H1 (cell line): ENCODE measurements at regions not wholly inside any gene's neighbourhood (a gene's known extent, or its start where the extent isn't known, plus 50 kb on each side); places are given as distances from the start of the nearest gene placed in this dataset.

Experiments
- TEAD4 ChIP-seq: IDR thresholded peaks from 2 replicates; pipeline ENCODE4 v1.6.1; 2012; ENCODE audit warnings: low read depth, low read length, inconsistent platforms, mixed read lengths

DNA sequence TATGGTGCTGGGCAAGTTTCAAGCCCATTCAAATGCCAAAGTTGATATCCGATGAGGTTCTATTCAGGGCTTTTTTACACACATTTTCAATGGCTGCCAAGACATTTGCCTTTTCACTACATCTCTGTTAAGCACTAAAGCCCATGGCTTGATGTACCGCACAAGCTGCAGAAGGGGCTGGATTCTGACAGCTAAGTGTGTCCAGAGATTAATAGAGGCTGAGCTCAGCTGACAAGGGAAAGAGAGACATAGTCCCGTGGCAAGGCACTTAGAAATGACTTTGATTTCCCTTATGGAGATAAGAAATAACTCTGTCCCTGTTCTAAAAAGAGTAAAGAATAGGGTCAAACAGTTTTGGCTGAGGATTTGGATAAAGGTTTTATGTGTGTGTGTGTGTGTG lies 198.6 kb downstream of the DMRT2 start (continued):
- TF ChIP-seq TEAD4: no peak
